AG04450 (cell line): ENCODE measurements at regions not wholly inside any gene's neighbourhood (a gene's known extent, or its start where the extent isn't known, plus 50 kb on each side); places are given as distances from the start of the nearest gene placed in this dataset.
"Not testable (repeated sequence)": the region's sequence is repeated elsewhere in the genome, so short reads cannot be mapped to it uniquely, and the experiment has no call there.

Experiments used
- CTCF ChIA-PET: fragments of 300-600, 350-600 bp; formaldehyde crosslinking; extraction: SDS; loops from one replicate; lab custom pipeline; 2022; ENCODE audit warnings: antibody characterized with exemption, inconsistent platforms; lab: Charles Lee
- POLR2A ChIA-PET: fragments of 350-600 bp; formaldehyde crosslinking; extraction: SDS; loops from one replicate; lab custom pipeline; 2021; ENCODE audit warnings: antibody characterized with exemption, inconsistent platforms; lab: Yijun Ruan, JAX
- DNase-seq: peaks from one replicate; pipeline ENCODE4 v3.0.0-alpha.2; 2011; ENCODE audit warnings: low read depth, low spot score
- H3K27ac ChIP-seq: one replicate; pipeline ENCODE4 v1.5.1; 2012; ENCODE audit warnings: low read depth, low read length, control low read depth
- H3K27me3 ChIP-seq: one replicate; pipeline ENCODE4 v1.6.0; 2012; ENCODE audit warnings: low read length; ENCODE audit not compliant: control insufficient read depth, insufficient read depth
- H3K4me3 ChIP-seq: 2 replicates; pipeline ENCODE4 v1.5.1; 2011; ENCODE audit warnings: mild to moderate bottlenecking, low read depth, low read length, control low read depth
- H3K9me3 ChIP-seq: 2 replicates; pipeline ENCODE4 v1.5.1; 2012; ENCODE audit warnings: low read length; ENCODE audit not compliant: control insufficient read depth, insufficient read depth
- CTCF ChIP-seq: IDR thresholded peaks from 2 replicates; pipeline ENCODE4 v1.5.1; 2011; ENCODE audit warnings: low read depth, low read length, control low read depth, inconsistent platforms

- ChIA-PET POLR2A (no interaction called here), CTCF (no interaction called here)
- H3K9me3 ChIP-seq = peaks cover 37% of the 10 kb centered on the region
- H3K27me3 ChIP-seq = no peaks in the 10 kb centered on the region
- no peak overlapping the region for H3K27ac ChIP-seq
- no peak for TF ChIP-seq CTCF
- DNase-seq = no peak
- H3K4me3 ChIP-seq = no peak overlapping the region
Observed at GRCh38 chr19:28612275-28612769, 600.6 kb downstream of the UQCRFS1 start.

GRCh38 chr19:28611227-28611914 lies 601.6 kb downstream of the UQCRFS1 start:
- DNase-seq, POLR2A ChIA-PET, CTCF ChIA-PET, H3K27ac ChIP-seq, H3K4me3 ChIP-seq, H3K27me3 ChIP-seq: not testable (repeated sequence)
- H3K9me3 ChIP-seq = peaks cover 46% of the 10 kb centered on the region

- no peak for DNase-seq
- Histone ChIP-seq H3K4me3 (no peak overlapping the region), H3K27me3 (no peaks in the 10 kb centered on the region), H3K9me3 (peaks cover 49% of the 10 kb centered on the region), H3K27ac (no peak overlapping the region)
- TF ChIP-seq CTCF = no peak
- POLR2A ChIA-PET = no interaction called here
- CTCF ChIA-PET = no interaction called here
Observed at GRCh38 chr19:28610731-28611130, 602.2 kb downstream of the UQCRFS1 start.

- ChIA-PET POLR2A (no interaction called here), CTCF (no interaction called here)
- no peak for TF ChIP-seq CTCF
- Histone ChIP-seq H3K27ac (no peak overlapping the region), H3K27me3 (no peaks in the 10 kb centered on the region), H3K9me3 (peaks cover 43% of the 10 kb centered on the region), H3K4me3 (no peak overlapping the region)
- no peak for DNase-seq
Observed at GRCh38 chr19:28609944-28610343, 603.0 kb downstream of the UQCRFS1 start.

GRCh38 chr19:28609091-28609755 lies 603.7 kb downstream of the UQCRFS1 start:
- ChIA-PET POLR2A (no interaction called here), CTCF (no interaction called here)

More at GRCh38 chr19:28609091-28609755, 603.7 kb downstream of the UQCRFS1 start:
- TF ChIP-seq CTCF = no peak
- Histone ChIP-seq H3K27me3 (no peaks in the 10 kb centered on the region), H3K9me3 (peaks cover 40% of the 10 kb centered on the region), H3K27ac (no peak overlapping the region), H3K4me3 (no peak overlapping the region)
- DNase-seq = no peak
